ENCODE measurements at regions not wholly inside any gene's neighbourhood (a gene's known extent, or its start where the extent isn't known, plus 50 kb on each side); places are given as distances from the start of the nearest gene placed in this dataset.

GRCh38 chr2:60608679-60609078 lies 55.2 kb upstream of the BCL11A start:
- TF ChIP-seq CTCF (conservative IDR thresholded peaks at IDR 0.05) (no peak), ZFX (IDR thresholded peaks at IDR 0.05) (no peak)
